HG03196 (cell line): ENCODE measurements at regions not wholly inside any gene's neighbourhood (a gene's known extent, or its start where the extent isn't known, plus 50 kb on each side); places are given as distances from the start of the nearest gene placed in this dataset.

Experiments
- ATAC-seq: cut with Tn5 transposase; IDR thresholded peaks from one replicate; pipeline ENCODE4 v1.9.1; 2021; ENCODE audit not compliant: unreplicated experiment

DNA sequence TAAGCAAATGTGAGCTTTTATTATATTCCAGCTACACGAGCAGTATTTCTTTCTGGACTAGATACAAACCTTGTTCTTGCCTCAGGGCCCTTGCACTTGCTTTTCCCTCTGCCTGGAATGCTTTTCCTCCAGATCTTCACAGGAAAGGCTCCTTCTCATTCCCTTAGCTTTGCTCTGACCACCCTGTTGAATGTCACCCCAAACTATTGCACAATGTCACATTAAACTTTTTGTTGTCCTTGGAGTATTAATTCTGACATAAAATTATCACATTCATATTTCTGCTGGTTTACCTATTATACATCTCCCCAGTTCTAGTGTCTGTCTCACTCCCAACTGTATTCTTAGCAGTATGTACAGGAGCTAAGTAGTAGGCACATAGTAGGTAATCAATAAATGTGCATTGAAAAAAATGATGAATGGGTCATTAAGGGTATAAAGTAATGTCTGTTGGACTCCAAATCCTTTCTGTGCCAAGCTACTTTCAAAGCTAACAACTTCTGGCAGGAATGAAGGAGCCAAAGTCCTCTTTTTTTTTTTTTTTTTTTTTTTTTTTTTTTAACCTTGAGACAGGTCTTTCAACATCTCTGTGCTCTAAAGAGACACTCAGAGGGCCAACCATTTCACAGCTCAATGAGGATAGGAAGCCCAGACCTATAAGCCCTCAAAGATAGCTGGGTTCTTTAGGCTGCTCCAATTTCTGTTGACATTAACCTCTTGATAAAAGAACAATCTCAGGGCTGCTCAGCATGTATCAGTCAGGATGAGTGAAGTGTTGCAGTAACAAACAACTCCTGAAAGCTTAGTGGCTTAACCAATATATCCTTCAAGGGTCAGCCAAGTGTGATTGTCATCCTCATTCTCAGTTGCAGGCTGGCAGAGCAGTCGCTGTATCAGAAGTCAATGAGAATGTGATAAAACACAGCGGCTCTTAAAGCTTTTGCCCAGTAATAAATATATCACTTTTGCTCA lies 424.4 kb upstream of the TBX3 start:
- ATAC-seq, result no peak

DNA sequence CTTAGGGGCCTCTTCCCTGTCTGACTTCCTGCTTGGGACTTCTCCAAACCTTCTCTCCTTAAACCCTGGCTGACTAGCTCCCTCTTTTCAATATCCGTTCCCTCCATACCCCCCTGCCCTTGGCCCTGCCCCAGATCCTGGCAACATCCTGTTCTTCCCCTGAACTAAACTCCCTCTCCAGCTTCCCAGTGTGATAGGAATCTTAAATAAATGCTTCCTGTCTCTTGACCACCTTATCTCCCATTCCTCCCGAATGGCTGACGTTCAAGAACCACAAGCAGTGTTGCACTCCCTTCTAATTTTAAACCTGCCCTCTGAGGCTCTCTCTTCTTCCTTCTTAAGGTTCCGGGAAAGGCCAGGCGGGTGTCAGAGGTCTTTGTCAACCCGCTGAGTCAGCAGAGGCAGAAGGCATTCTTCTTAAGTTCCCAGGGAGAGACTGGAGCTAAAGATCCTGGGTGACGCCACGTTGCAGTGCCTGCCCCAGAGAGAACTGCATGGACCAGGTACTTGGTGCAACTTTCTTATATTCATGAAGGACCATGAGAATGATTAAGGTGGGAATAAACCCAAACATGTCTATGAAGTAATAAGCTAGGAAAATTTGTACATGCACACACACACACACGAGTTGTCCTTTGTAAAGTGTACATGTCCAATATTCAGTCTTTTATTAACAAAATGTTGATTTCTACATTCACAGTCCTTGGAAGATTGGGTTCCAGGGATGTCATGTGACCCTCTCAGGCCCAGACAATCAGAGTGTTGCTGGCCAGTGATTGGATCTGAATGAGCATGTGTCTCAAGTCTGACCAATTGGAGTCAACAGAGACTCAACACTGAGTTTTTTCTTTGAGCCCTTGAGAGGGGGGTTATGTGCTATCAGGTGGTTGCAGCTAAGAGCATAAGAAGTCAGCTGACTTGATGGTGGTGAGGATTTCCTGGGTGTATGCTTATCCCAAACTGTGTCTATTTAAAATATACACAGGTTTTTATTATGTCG lies 420.2 kb upstream of the TBX3 start:
- no peak for ATAC-seq

DNA sequence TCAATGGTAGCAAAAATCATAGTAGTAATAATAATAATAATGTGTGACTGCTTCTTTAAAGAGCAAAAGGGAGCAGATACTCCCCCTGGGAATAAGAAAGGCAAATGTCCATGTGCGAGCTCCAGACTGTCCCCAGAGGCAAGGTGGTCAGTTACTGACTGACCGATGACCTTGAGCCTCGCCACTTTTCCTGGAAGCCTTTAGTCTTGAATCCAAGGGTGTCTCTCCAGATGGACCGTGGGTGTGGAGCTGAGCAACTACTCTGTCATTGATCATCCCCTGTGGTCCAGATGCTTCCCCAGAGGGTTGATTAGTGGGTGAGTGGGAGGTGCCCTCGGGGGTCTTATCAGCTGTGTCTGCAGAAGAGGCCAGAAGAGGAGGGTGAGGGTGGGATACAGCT lies 418.5 kb upstream of the TBX3 start:
- no peak for ATAC-seq

DNA sequence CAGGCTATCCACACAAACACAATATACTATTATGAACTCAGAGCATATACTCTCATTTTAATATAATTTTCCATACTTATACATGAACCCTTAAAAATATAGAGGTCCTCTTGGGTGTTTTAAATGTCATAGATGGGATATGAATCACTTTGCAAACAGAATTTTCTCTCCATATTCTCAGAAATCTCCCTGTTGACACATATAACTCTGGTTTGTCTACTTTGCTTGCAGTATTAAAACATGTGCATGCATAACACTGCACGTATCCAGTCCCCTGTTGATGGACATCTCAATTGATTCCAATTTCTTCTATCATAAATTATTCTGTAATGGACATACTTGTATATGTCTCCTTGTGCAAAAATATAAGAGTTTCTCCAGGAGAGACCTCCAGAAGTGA lies 417.5 kb upstream of the TBX3 start:
- no peak for ATAC-seq

DNA sequence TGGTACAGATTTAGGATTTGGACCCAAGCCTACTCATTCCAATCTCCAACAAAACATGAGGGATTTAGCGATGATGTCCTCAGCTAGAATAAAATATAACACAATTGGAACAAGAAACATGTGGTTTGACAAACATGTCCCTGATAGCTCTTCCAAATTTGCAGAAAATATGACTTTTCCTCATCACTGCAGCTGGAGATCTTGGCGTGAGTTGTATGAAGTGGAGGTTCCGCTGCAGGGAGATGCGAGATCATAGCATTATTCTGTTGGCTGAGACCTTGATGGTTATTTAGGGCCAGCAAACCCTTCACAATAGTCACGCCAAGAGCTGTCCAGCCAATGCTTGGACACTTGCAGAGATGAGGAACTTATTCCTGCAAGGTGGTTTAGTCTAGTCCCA lies 413.4 kb upstream of the TBX3 start:
- no peak for ATAC-seq

DNA sequence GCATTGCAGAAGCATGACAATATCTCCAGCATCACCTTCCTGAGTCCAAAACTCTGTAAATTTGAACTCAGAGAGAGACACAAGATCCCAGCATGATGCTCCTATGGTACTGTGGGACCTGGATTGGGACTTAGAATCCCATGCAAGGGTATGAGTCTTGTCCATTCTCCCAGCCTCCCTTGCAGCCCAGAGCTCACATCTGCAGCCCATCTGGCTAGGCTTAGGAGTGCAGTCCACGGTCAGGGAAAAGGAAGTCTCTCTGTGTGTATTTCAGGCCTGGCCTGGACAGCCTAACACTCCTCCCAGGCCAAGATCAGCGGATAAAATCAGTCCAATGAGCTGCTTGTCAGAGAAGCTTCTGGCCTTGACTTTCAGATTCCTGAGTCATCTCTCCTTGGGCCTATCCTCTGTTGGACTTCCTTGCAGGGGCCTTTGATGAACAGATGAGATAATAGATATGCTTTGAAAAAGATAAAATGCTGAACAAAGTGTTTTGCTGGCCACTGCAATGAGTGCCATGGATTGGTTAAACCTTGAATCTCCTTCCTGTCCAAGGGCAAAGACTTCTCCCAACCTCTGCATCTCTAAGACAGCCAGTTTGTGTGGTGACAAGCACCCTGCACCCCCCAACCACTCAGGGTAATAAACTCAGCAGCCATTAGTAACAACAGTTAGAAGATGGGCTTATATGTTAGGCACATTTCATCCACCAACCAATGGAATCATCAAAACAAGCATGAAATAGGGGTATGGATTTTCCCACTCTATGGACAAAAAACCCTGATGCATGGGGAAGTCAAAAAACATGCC lies 412.8 kb upstream of the TBX3 start:
- no peak for ATAC-seq

DNA sequence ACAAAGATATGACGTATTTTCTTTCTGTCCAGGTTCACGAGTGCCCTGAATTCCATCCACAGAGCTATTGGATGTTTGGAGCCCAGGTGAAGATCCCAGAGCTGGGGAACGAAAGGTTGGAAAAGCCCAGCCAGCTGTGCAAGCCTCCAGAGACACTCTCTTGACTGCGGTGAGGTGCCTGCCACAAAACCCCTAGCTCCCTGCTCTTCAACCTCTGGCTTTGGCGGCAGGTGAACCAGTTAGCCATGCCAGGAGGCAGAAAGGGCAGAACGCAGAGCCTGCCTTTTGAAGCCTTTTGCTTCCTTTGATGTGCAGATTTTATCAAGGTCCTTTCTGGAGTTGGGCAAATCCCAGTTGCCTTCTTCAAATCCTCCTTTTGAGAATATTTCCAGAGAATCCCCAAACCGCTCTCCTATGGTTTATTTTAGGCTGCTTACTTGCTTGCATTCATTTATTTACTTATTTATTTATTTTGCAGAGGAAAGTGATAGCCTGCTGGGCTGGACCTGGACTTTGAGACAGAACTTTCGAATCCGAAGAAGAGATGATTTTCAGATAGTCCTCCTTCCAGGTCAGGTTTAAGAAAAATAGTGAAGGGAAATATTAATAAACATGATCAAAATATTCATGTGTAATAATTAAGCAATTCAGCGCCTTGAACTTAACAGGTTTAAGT lies 411.2 kb upstream of the TBX3 start:
- no peak for ATAC-seq

DNA sequence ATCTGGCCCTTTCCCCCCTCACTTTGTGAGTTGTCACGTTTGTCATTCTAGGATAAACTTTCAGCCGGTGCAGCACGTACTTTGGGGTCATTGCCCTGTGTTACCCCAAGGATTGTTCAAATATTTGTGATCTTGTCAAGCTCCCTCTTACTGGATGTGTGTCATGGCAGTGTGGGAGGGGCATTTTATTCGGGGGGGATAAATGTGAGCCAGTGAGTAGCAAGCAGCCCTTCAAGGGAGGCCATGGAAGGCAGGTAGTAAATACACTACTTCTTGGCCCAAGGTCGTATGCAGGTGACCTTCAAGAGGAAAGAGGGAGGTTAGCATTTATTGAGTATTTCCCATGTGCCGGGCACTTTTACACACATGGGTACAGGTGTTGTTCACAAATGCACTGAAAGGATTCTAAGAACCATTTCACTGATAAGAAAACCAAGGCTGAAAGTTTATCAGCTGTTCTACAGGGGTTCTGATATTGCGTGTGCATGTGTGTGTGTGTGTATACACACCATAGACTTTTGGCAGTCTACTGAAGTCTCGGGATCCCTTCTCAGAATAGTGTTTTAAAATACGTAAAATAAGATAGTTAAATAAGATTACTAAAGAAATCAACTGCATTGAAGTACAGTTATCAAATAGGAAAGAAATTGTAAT lies 410.3 kb upstream of the TBX3 start:
- no peak for ATAC-seq

DNA sequence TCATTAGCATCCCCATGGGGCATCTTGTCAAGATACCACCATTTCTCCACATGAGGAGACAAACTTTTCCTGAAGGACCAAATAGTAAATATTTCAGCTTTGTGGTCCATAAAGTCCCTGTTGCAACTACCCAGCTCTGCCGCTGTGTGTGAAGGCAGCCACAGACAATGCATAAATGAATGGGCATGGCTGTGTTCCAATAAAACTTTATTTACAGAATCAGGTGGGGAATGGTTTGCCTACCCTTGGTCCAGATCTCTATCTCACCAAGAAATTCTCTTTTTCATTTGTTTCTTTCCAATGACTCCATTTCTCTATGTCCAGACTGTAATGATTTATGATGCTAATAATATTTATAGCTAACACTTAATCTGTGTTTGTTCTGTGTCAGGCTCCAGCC lies 409.3 kb upstream of the TBX3 start:
- ATAC-seq, result no peak

DNA sequence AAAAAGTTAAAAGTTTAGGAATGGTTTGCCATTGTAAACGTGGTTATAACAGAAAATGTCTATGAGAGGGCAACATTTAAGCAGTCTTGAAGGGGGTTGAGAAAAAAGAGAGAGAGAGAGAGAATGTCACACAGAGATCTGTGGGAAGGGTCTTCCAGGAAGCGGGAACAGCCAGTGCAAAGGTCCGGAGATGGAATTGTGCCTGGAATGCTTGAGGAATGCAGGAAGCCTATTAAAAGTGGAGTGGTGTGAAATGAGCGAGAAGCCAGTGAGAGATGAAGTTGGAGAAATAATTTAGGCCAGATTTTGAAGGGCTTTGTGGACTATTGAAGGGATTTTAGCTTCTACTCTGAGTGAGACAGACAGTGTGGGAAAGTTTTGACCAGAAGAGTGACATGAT lies 406.8 kb upstream of the TBX3 start:
- no peak for ATAC-seq

DNA sequence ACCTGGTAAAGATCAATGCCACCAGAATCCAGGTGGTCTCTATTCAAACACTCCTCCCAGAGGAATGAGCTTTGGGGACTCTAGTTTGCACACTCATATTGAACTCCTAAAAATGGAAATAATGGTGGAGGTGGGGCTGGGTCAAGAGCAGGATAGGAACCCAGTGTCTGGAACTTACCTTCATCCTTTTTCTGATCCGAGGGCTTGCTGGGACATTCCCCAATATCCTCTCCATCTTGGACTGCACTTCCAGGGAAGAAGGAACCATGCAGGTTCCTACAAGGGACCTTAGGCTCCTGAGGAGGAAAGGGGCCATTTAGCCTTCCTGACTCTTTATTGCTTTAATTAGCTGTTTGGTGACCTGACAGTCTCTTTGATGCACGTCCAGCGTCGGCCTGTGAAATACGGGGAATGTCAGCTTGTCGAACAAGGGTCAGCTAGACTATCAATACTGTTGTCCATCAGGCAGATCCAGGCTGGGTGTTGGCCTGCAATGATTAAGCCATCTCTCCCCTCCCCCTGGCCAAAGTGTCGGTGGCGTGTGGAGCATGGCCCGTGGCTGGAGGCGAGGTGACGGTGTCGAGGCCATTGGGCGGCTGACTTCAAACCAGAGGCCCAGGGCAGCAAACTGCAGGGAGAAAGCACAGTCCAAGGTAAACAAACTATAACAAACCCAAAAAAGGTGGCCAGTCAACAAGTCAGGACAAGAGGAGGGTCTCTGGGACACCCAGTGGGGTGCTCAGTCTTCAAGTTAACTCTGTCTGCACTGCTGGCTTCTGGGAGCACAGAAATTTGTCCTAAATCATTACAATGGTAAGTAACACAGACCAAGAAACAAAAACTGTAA lies 405.2 kb upstream of the TBX3 start:
- no peak for ATAC-seq

DNA sequence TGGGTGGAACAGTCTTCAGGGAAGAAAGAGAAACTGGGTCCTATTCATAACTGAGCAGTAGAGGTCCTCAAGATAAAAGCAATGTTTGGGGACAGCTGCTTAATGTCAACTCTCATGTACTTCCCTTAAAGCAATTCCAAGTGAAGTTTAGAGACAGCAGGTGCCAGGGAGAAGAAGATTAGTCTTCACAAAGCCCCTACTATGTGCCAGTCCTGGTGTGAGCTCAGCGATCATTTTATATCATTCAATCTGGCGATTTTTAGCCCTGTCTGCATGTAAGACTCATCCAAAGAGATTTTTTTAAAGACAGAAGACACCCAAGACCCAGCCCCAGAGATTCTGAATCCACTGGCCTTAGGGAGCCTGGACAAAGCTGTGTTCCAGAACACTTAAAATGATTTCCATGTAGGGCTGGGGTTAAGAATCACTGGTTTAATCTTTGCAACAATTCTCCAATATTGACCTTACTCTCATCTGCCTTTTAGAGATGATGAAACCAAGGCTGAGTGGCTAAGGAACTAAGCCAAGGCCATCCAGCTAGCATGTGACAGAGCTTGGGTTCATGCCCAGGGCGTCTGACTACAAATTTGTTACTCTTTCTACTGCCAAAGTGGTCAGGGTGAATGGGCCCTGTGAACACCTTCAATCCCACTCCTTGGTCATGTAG lies 404.5 kb upstream of the TBX3 start:
- no peak for ATAC-seq

DNA sequence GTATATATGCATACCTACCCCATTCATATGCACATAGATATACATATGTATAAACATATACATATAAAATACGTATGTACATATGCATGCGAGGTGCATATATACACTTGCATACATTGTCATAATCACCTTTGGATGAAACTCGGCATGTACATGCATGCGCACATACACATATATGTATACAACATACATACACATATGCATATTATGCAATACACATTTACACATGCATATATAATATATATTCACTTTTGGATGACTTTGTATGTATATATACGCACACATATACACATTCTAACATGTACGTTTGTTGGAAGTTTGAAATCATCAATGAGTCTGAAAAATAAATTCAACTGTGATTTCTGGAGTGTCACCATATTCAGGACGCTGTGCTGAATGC lies 401.6 kb upstream of the TBX3 start:
- no peak for ATAC-seq

DNA sequence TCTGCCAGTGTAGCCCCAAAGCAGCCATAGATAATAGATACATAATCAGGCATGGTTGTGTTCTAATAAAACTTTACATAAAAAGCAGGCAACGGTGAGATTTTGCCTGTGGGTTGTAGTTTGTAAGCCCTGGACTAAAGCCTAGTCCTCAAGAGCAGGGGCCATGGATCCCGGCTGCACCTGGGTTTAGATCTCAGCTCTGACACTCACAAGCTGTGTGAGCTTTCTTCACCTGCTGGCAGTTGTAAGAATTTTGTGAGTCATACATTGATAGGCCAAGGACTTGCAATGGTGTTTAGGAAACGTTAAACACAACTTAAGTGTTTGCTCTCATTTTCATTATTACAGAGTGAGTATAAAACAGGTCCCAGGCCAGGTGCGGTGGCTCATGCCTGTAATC lies 395.8 kb upstream of the TBX3 start:
- ATAC-seq, result no peak

DNA sequence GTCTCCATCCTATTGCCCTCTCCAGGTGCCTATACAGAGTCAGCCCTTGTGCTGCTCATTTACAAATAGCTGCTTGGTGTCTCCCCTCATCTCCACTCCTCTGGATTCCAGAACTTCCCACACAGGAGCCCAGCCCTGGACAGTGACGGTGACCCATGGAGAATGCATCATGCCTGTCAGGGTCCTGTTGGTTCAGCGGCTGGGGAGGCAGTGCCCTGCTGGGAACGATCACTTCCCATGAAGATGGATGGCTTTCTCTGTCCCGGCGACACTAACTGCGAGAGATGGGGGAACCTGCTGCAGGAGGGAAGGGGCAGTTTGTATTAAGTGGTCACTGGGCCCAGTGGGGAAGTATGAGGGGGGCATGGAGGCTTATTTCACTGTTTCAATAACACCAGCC lies 395.0 kb upstream of the TBX3 start:
- ATAC-seq, result no peak

DNA sequence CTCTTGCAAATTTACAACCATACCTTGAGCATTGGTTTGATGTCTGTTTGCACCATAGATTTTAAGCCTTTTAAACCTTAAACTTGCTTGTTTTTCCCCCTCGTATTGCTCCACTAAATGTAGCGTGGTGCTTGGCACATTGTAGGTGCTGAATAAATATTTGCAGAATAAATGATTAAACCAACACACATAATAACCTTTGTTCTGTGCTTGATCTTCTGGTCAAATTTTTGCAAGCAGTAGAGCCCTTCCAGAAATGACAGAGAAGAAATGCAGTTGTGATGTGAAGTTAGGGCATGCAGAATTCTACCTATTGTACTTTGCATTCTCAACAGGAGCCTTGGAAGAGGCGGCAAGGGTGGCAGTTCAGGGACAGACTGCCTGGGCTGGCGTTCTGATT lies 394.4 kb upstream of the TBX3 start:
- no peak for ATAC-seq

DNA sequence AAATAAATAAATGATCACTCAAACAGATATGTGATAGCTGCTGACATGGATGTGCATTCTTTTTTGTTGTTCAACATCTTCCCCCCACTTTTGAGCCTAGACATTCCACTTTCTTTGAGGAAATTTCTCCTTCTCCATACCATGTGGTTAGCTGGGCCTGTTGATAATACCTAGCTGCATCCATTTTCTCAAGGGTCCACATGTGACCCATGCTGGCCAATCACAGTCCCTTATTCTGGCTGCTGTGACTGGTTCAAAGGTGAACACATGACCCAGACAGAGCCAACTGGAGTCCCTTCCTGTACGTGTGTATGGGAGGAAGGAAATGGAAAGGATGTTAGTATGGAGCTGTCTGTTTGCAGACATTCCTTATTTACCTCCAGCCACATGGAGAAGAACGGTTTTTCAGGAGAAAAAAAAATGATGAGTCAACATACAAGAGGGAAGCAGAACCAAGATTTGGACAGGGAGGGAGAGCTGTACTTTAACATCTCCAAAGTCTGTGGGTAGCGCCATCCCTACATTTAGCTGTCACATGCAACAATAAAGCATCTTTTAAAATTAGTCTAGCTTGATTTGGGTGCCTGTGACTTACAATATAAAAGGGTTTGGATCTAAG lies 391.7 kb upstream of the TBX3 start:
- no peak for ATAC-seq

DNA sequence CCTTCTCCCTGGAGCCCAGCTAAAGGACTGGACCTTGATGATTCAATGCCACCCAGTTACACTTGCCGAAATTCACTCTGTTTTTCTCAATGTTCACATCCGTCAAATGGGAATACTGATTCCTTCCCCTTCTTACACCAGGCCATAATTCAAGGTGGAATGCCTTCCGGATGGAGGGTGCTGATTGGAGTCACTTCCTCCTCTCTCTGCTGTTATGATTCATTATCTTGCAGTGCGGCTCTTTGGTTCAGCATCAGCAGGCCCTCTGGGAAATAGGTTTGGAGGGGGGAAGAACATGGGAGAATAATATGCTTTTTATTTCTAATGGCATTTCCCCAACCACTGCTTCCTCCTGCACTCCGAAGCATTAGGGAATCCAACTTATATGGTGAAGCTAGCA lies 390.6 kb upstream of the TBX3 start:
- no peak for ATAC-seq
